Activated CD8-positive, alpha-beta memory T cell treated with anti-CD3 and anti-CD28 coated beads, Interleukin-2, amount 50 U/mL, for 24 hours (primary cell): ENCODE measurements at regions not wholly inside any gene's neighbourhood (a gene's known extent, or its start where the extent isn't known, plus 50 kb on each side); places are given as distances from the start of the nearest gene placed in this dataset.

Source experiments
- DNase-seq: peaks from one replicate; pipeline ENCODE4 v3.0.0-alpha.2; 2020; ENCODE audit errors: extremely low read depth

- no peak for DNase-seq
Observed at GRCh38 chr13:73967397-73968165, 166.6 kb downstream of the KLF12 start.

GRCh38 chr13:73966331-73966730 is 167.9 kb downstream of the KLF12 start:
- no peak for DNase-seq

- DNase-seq = no peak
Observed at GRCh38 chr13:73962284-73962683, 171.9 kb downstream of the KLF12 start.

- DNase-seq = no peak
Observed at GRCh38 chr13:73961181-73961580, 173.0 kb downstream of the KLF12 start.

- DNase-seq = no peak
Observed at GRCh38 chr13:73960474-73960873, 173.7 kb downstream of the KLF12 start.

- DNase-seq = no peak
Observed at GRCh38 chr13:73958657-73959397, 175.4 kb downstream of the KLF12 start.

GRCh38 chr13:73957889-73958288 is 176.3 kb downstream of the KLF12 start:
- DNase-seq = no peak

- no peak for DNase-seq
Observed at GRCh38 chr13:73956795-73957408, 177.3 kb downstream of the KLF12 start.

- no peak for DNase-seq
Observed at GRCh38 chr13:73955977-73956500, 178.2 kb downstream of the KLF12 start.

- no peak for DNase-seq
Observed at GRCh38 chr13:73954808-73955207, 179.4 kb downstream of the KLF12 start.

GRCh38 chr13:73952648-73953047 is 181.6 kb downstream of the KLF12 start:
- DNase-seq = no peak

- DNase-seq = no peak
Observed at GRCh38 chr13:73948848-73949529, 185.2 kb downstream of the KLF12 start.

- no peak for DNase-seq
Observed at GRCh38 chr13:73945871-73946270, 188.3 kb downstream of the KLF12 start.

- DNase-seq = no peak
Observed at GRCh38 chr13:73945382-73945781, 188.8 kb downstream of the KLF12 start.

GRCh38 chr13:73943965-73944233 is 190.3 kb downstream of the KLF12 start:
- DNase-seq = no peak

GRCh38 chr13:73943137-73943964 is 190.9 kb downstream of the KLF12 start:
- DNase-seq = no peak

GRCh38 chr13:73941752-73942151 is 192.5 kb downstream of the KLF12 start:
- no peak for DNase-seq

GRCh38 chr13:73940098-73940497 is 194.1 kb downstream of the KLF12 start:
- DNase-seq = no peak

- DNase-seq = no peak
Observed at GRCh38 chr13:73939603-73940002, 194.6 kb downstream of the KLF12 start.

- DNase-seq = no peak
Observed at GRCh38 chr13:73939071-73939380, 195.2 kb downstream of the KLF12 start.

- no peak for DNase-seq
Observed at GRCh38 chr13:73938372-73939070, 195.7 kb downstream of the KLF12 start.
